HL-60/S4 treated with phorbol 12-myristate 13-acetate at 8.2 ng/mL for 4 days and 3 days (cell line): ENCODE measurements at regions not wholly inside any gene's neighbourhood (a gene's known extent, or its start where the extent isn't known, plus 50 kb on each side); places are given as distances from the start of the nearest gene placed in this dataset.

Experiments
- in situ Hi-C: fragments of 300-500 bp; cut with MboI; formaldehyde crosslinking; loops from 2 replicates; pipeline ENCODE4 v1.15.0; 2022; ENCODE audit warnings: low sequenced_read_pairs

GRCh38 chr2:13005761-13006335 is 289.1 kb downstream of the TRIB2 start:
- in situ Hi-C loops, result loop anchor here (10.0 kb wide), 1 partner anchor 1181 kb away; no protein-coding TSS in a partner anchor

- in situ Hi-C loops, result loop anchor here (10.0 kb wide), 1 partner anchor 1182 kb away; no protein-coding TSS in a partner anchor
Measured at GRCh38 chr2:13006426-13006825, 289.7 kb downstream of the TRIB2 start.

GRCh38 chr2:13006829-13007717 is 290.3 kb downstream of the TRIB2 start:
- in situ Hi-C loops, result loop anchor here (10.0 kb wide), 1 partner anchor 1182 kb away; no protein-coding TSS in a partner anchor

- in situ Hi-C loops, result loop anchor here (10.0 kb wide), 1 partner anchor 1184 kb away; no protein-coding TSS in a partner anchor
Measured at GRCh38 chr2:13009027-13009642, 292.4 kb downstream of the TRIB2 start.

- in situ Hi-C loops, result no loop called here
Measured at GRCh38 chr2:13010283-13010682, 293.5 kb downstream of the TRIB2 start.

GRCh38 chr2:13014783-13015182 is 298.0 kb downstream of the TRIB2 start:
- in situ Hi-C loops, result no loop called here

GRCh38 chr2:13015532-13016320 is 299.0 kb downstream of the TRIB2 start:
- in situ Hi-C loops, result no loop called here

GRCh38 chr2:13018490-13018889 is 301.8 kb downstream of the TRIB2 start:
- in situ Hi-C loops, result no loop called here

- in situ Hi-C loops, result no loop called here
Measured at GRCh38 chr2:13019781-13020180, 303.0 kb downstream of the TRIB2 start.

- in situ Hi-C loops, result no loop called here
Measured at GRCh38 chr2:13020469-13020868, 303.7 kb downstream of the TRIB2 start.

GRCh38 chr2:13021470-13021957 is 304.8 kb downstream of the TRIB2 start:
- in situ Hi-C loops, result no loop called here

GRCh38 chr2:13030606-13031005 is 313.9 kb downstream of the TRIB2 start:
- in situ Hi-C loops, result no loop called here

GRCh38 chr2:13034861-13035260 is 318.1 kb downstream of the TRIB2 start:
- in situ Hi-C loops, result no loop called here

- in situ Hi-C loops, result no loop called here
Measured at GRCh38 chr2:13035866-13036265, 319.1 kb downstream of the TRIB2 start.

- in situ Hi-C loops, result no loop called here
Measured at GRCh38 chr2:13040043-13040442, 323.3 kb downstream of the TRIB2 start.

GRCh38 chr2:13046557-13047165 is 329.9 kb downstream of the TRIB2 start:
- in situ Hi-C loops, result no loop called here

- in situ Hi-C loops, result no loop called here
Measured at GRCh38 chr2:13050764-13051163, 334.0 kb downstream of the TRIB2 start.

GRCh38 chr2:13052547-13052946 is 335.8 kb downstream of the TRIB2 start:
- in situ Hi-C loops, result no loop called here

GRCh38 chr2:13056259-13056843 is 339.6 kb downstream of the TRIB2 start:
- in situ Hi-C loops, result no loop called here

GRCh38 chr2:13057671-13058070 is 340.9 kb downstream of the TRIB2 start:
- in situ Hi-C loops, result no loop called here
